HEK293 (cell line): ENCODE measurements at regions not wholly inside any gene's neighbourhood (a gene's known extent, or its start where the extent isn't known, plus 50 kb on each side); places are given as distances from the start of the nearest gene placed in this dataset.

Experiments
- CTCF ChIA-PET: fragments of 350-600 bp; formaldehyde crosslinking; extraction: SDS; loops from one replicate; lab custom pipeline; 2021; ENCODE audit warnings: antibody characterized with exemption; lab: Yijun Ruan, JAX
- POLR2A ChIA-PET: fragments of 300-600 bp; formaldehyde crosslinking; extraction: SDS; loops from one replicate; lab custom pipeline; 2020; ENCODE audit warnings: antibody characterized with exemption, inconsistent platforms; lab: Yijun Ruan, JAX
- H3K27ac ChIP-seq: fragments of 200-500 bp; sonication (Bioruptor generic); 2 replicates; pipeline ENCODE4 v1.5.1; 2014; ENCODE audit warnings: low read depth, low read length, control low read depth, inconsistent platforms; ENCODE audit errors: extremely low read depth
- H3K36me3 ChIP-seq, 2 experiments: fragments of 200-500 bp in 1 of 2; sonication (Bioruptor generic) in 1 of 2; 1 replicate in 1 of 2; 2 replicates in 1 of 2; pipeline ENCODE4 v1.5.1; 2014 to 2017; ENCODE audit warnings: inconsistent platforms in 2 of 2, low read length in 2 of 2; ENCODE audit not compliant: control insufficient read depth in 2 of 2, insufficient read depth in 1 of 2
- H3K4me1 ChIP-seq: fragments of 200-500 bp; sonication (Bioruptor generic); 2 replicates; pipeline ENCODE4 v1.5.1; 2014; ENCODE audit warnings: mild to moderate bottlenecking, low read length, inconsistent platforms; ENCODE audit not compliant: control insufficient read depth, insufficient read depth
- H3K4me3 ChIP-seq: 2 replicates; pipeline ENCODE4 v1.5.1; 2011; ENCODE audit warnings: low read depth, mild to moderate bottlenecking, control low read depth, low read length, moderate library complexity
- H3K9me3 ChIP-seq: fragments of 200-500 bp; sonication (Bioruptor generic); 2 replicates; pipeline ENCODE4 v1.5.1; 2014; ENCODE audit warnings: low read depth, low read length, inconsistent platforms; ENCODE audit not compliant: control insufficient read depth, insufficient read depth
- GLI4 ChIP-seq: fragments of 450-650 bp; formaldehyde crosslinking; IDR thresholded peaks from 2 replicates; pipeline ENCODE4 v1.5.1; 2016; ENCODE audit warnings: missing biosample characterization, missing genetic modification characterization
- KLF9 ChIP-seq: fragments of 450-650 bp; formaldehyde crosslinking; IDR thresholded peaks from 2 replicates; pipeline ENCODE4 v1.5.1; 2016; ENCODE audit warnings: missing biosample characterization, missing genetic modification characterization, low read depth
- MEIS1 ChIP-seq: sonication (generic); formaldehyde crosslinking; IDR thresholded peaks from 2 replicates; pipeline ENCODE4 v1.8.1; 2022; ENCODE audit warnings: missing genetic modification reagents, mild to moderate bottlenecking, borderline replicate concordance
- SP2 ChIP-seq: fragments of 450-650 bp; formaldehyde crosslinking; IDR thresholded peaks from 2 replicates; pipeline ENCODE4 v1.5.1; 2016; ENCODE audit warnings: missing biosample characterization, missing genetic modification characterization
- ZBTB17 ChIP-seq: fragments of 450-650 bp; formaldehyde crosslinking; IDR thresholded peaks from 2 replicates; pipeline ENCODE4 v1.5.1; 2016; ENCODE audit warnings: missing biosample characterization, missing genetic modification characterization
- ZBTB48 ChIP-seq: fragments of 450-650 bp; formaldehyde crosslinking; IDR thresholded peaks from 2 replicates; pipeline ENCODE4 v1.5.1; 2016; ENCODE audit warnings: missing biosample characterization, missing genetic modification characterization
- ZEB2 ChIP-seq: fragments of 450-650 bp; formaldehyde crosslinking; IDR thresholded peaks from 2 replicates; pipeline ENCODE4 v1.5.1; 2016; ENCODE audit warnings: missing biosample characterization, missing genetic modification characterization
- ZNF10 ChIP-seq: fragments of 450-650 bp; formaldehyde crosslinking; IDR thresholded peaks from 2 replicates; pipeline ENCODE4 v1.5.1; 2017; ENCODE audit warnings: missing biosample characterization, missing genetic modification characterization
- ZNF121 ChIP-seq: fragments of 450-650 bp; formaldehyde crosslinking; IDR thresholded peaks from 2 replicates; pipeline ENCODE4 v1.5.1; 2016; ENCODE audit warnings: missing biosample characterization, missing genetic modification characterization
- ZNF280C ChIP-seq: fragments of 450-650 bp; formaldehyde crosslinking; IDR thresholded peaks from 2 replicates; pipeline ENCODE4 v1.5.1; 2016; ENCODE audit warnings: missing biosample characterization, missing genetic modification characterization
- ZNF302 ChIP-seq: fragments of 450-650 bp; formaldehyde crosslinking; IDR thresholded peaks from 2 replicates; pipeline ENCODE4 v1.5.1; 2016; ENCODE audit warnings: missing biosample characterization, missing genetic modification characterization, low read depth
- ZNF366 ChIP-seq: fragments of 450-650 bp; formaldehyde crosslinking; conservative IDR thresholded peaks from 2 replicates; pipeline ENCODE4 v1.5.1; 2016; ENCODE audit warnings: missing biosample characterization, missing genetic modification characterization
- ZNF391 ChIP-seq: fragments of 450-650 bp; formaldehyde crosslinking; IDR thresholded peaks from 2 replicates; pipeline ENCODE4 v1.5.1; 2016; ENCODE audit warnings: low read depth, missing biosample characterization, missing genetic modification characterization, borderline replicate concordance
- ZNF510 ChIP-seq: fragments of 450-650 bp; formaldehyde crosslinking; IDR thresholded peaks from 2 replicates; pipeline ENCODE4 v1.5.1; 2018; ENCODE audit warnings: mild to moderate bottlenecking, missing genetic modification characterization, missing biosample characterization; ENCODE audit not compliant: insufficient replicate concordance
- ZNF521 ChIP-seq: fragments of 450-650 bp; formaldehyde crosslinking; IDR thresholded peaks from 2 replicates; pipeline ENCODE4 v1.5.1; 2017; ENCODE audit warnings: missing biosample characterization, mild to moderate bottlenecking, missing genetic modification characterization
- ZNF548 ChIP-seq: fragments of 450-650 bp; formaldehyde crosslinking; IDR thresholded peaks from 2 replicates; pipeline ENCODE4 v1.5.1; 2016; ENCODE audit warnings: missing biosample characterization, missing genetic modification characterization
- ZNF561 ChIP-seq: fragments of 450-650 bp; IDR thresholded peaks from 2 replicates; pipeline ENCODE4 v1.5.1; 2018; ENCODE audit warnings: missing biosample characterization, missing genetic modification characterization, borderline replicate concordance
- ZNF596 ChIP-seq: fragments of 450-650 bp; IDR thresholded peaks from 2 replicates; pipeline ENCODE4 v1.5.0; 2018; ENCODE audit warnings: missing biosample characterization, mild to moderate bottlenecking, missing genetic modification characterization, moderate library complexity
- TF ChIP-seq, protein P1 (sequence below): fragments of 450-650 bp; formaldehyde crosslinking; IDR thresholded peaks from 2 replicates; pipeline ENCODE4 v1.5.1; 2016; ENCODE audit warnings: missing biosample characterization, missing genetic modification characterization
- TF ChIP-seq, protein P2 (sequence below): IDR thresholded peaks from 2 replicates; pipeline ENCODE4 v1.6.1; 2011; ENCODE audit warnings: mild to moderate bottlenecking, low read depth, low read length, borderline replicate concordance

- no peaks in the 10 kb centered on the region for H3K36me3 ChIP-seq
- no peaks in the 10 kb centered on the region for H3K9me3 ChIP-seq
- H3K4me1 ChIP-seq: no peaks in the 10 kb centered on the region
- no peak overlapping the region for H3K4me3 ChIP-seq
- ChIA-PET CTCF (interaction anchor here (0.6 kb wide), 1 partner anchor 170 kb away, joined by 3 read pairs; no protein-coding TSS in a partner anchor), POLR2A (no interaction called here)
- H3K27ac ChIP-seq: no peak overlapping the region
- no peak for TF ChIP-seq ZNF366 (tag by site-specific recombination)
Observed at GRCh38 chr1:192747301-192747700, 61.5 kb upstream of the RGS2 start.

GRCh38 chr1:192747943-192748342, 60.9 kb upstream of the RGS2 start:
- ChIA-PET CTCF (interaction anchor here (0.6 kb wide), 1 partner anchor 169 kb away, joined by 3 read pairs; no protein-coding TSS in a partner anchor), POLR2A (no interaction called here)
- H3K36me3 ChIP-seq: no peaks in the 10 kb centered on the region
- H3K27ac ChIP-seq: no peak overlapping the region
- H3K9me3 ChIP-seq: no peaks in the 10 kb centered on the region
- no peak overlapping the region for H3K4me3 ChIP-seq
- TF ChIP-seq ZNF548 (tag by site-specific recombination) (no peak), ZNF121 (tag by site-specific recombination) (no peak), ZBTB17 (tag by site-specific recombination) (no peak)
- no peaks in the 10 kb centered on the region for H3K4me1 ChIP-seq

GRCh38 chr1:192749349-192749748, 59.5 kb upstream of the RGS2 start:
- TF ChIP-seq ZNF596 (tag by site-specific recombination): no peak
- Histone ChIP-seq H3K27ac (no peak overlapping the region), H3K9me3 (no peaks in the 10 kb centered on the region), H3K4me3 (no peak overlapping the region), H3K36me3 (no peaks in the 10 kb centered on the region), H3K4me1 (no peaks in the 10 kb centered on the region)
- CTCF ChIA-PET: no interaction called here
- POLR2A ChIA-PET: no interaction called here

- H3K4me3 ChIP-seq: no peak overlapping the region
Observed at GRCh38 chr1:192751260-192751659, 57.6 kb upstream of the RGS2 start.

More at GRCh38 chr1:192751260-192751659, 57.6 kb upstream of the RGS2 start:
- TF ChIP-seq GLI4 (tag by site-specific recombination): no peak
- TF ChIP-seq MEIS1 (CRISPR knock-in tag): no peak
- TF ChIP-seq ZBTB48 (tag by site-specific recombination): no peak
- TF ChIP-seq SP2 (tag by site-specific recombination): no peak
- TF ChIP-seq ZNF10: no peak
- no peak for TF ChIP-seq ZNF302 (tag by site-specific recombination)
- TF ChIP-seq, protein P1, sequence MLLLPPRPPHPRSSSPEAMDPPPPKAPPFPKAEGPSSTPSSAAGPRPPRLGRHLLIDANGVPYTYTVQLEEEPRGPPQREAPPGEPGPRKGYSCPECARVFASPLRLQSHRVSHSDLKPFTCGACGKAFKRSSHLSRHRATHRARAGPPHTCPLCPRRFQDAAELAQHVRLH (tag by site-specific recombination): no peak
- no peak for TF ChIP-seq ZEB2
- TF ChIP-seq ZNF561 (tag by site-specific recombination): no peak
- TF ChIP-seq ZNF510 (tag by site-specific recombination): no peak
- TF ChIP-seq, protein P2, sequence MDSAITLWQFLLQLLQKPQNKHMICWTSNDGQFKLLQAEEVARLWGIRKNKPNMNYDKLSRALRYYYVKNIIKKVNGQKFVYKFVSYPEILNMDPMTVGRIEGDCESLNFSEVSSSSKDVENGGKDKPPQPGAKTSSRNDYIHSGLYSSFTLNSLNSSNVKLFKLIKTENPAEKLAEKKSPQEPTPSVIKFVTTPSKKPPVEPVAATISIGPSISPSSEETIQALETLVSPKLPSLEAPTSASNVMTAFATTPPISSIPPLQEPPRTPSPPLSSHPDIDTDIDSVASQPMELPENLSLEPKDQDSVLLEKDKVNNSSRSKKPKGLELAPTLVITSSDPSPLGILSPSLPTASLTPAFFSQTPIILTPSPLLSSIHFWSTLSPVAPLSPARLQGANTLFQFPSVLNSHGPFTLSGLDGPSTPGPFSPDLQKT: no peak
- no peak for TF ChIP-seq ZNF391 (tag by site-specific recombination)
- TF ChIP-seq KLF9 (tag by site-specific recombination): no peak
- TF ChIP-seq ZNF521 (tag by site-specific recombination): no peak
- no peak for TF ChIP-seq ZNF280C (tag by site-specific recombination)
- TF ChIP-seq, all 188 proteins: peak for 0
- POLR2A ChIA-PET: interaction anchor here (1.0 kb wide), 1 partner anchor 180 kb away, joined by 7 read pairs; no protein-coding TSS in a partner anchor
- H3K27ac ChIP-seq: no peak overlapping the region
- H3K36me3 ChIP-seq: no peaks in the 10 kb centered on the region
- no peaks in the 10 kb centered on the region for H3K9me3 ChIP-seq
- CTCF ChIA-PET: interaction anchor here (1.0 kb wide), 1 partner anchor 15 kb away, joined by 3 read pairs; no protein-coding TSS in a partner anchor
- H3K4me1 ChIP-seq: no peaks in the 10 kb centered on the region
